HL-60 (cell line): ENCODE measurements at regions not wholly inside any gene's neighbourhood (a gene's known extent, or its start where the extent isn't known, plus 50 kb on each side); places are given as distances from the start of the nearest gene placed in this dataset.

Experiments used
- DNase-seq, 2 experiments: peaks; one replicate each; pipeline ENCODE4 v3.0.0-alpha.2; 2010 to 2020; ENCODE audit warnings: low read depth in 1 of 2, low spot score in 1 of 2
- H3K27ac ChIP-seq: fragments of 250-450 bp; sonication (Bioruptor Pico); replicated peaks from 2 replicates; pipeline ENCODE4 v1.5.1; 2020; ENCODE audit warnings: mild to moderate bottlenecking, moderate library complexity
- H3K27me3 ChIP-seq: fragments of 250-450 bp; sonication (Bioruptor Pico); 2 replicates; pipeline ENCODE4 v1.5.1; 2021; ENCODE audit warnings: mild to moderate bottlenecking, moderate library complexity; ENCODE audit not compliant: insufficient read depth, poor library complexity, severe bottlenecking
- H3K4me3 ChIP-seq: replicated peaks from 2 replicates; pipeline ENCODE4 v1.5.1; 2011; ENCODE audit warnings: mild to moderate bottlenecking, control low read depth, low read length; ENCODE audit not compliant: insufficient read depth
- CTCF ChIP-seq: IDR thresholded peaks from one replicate; pipeline ENCODE4 v1.5.1; 2011; ENCODE audit warnings: low read length, control low read depth, inconsistent platforms; ENCODE audit not compliant: insufficient read depth
- GABPA ChIP-seq: IDR thresholded peaks from 2 replicates; pipeline ENCODE4 v1.6.1; 2012; ENCODE audit warnings: low read depth
- POLR2AphosphoS5 ChIP-seq: IDR thresholded peaks from 2 replicates; pipeline ENCODE4 v1.6.1; 2012; ENCODE audit warnings: low read depth
- SPI1 ChIP-seq: IDR thresholded peaks from 2 replicates; pipeline ENCODE4 v1.6.1; 2012; ENCODE audit warnings: low read depth, mild to moderate bottlenecking, borderline replicate concordance
- TF ChIP-seq, protein P1 (sequence below): IDR thresholded peaks from 2 replicates; pipeline ENCODE4 v1.6.1; 2012; ENCODE audit warnings: low read depth; ENCODE audit not compliant: insufficient replicate concordance

DNA sequence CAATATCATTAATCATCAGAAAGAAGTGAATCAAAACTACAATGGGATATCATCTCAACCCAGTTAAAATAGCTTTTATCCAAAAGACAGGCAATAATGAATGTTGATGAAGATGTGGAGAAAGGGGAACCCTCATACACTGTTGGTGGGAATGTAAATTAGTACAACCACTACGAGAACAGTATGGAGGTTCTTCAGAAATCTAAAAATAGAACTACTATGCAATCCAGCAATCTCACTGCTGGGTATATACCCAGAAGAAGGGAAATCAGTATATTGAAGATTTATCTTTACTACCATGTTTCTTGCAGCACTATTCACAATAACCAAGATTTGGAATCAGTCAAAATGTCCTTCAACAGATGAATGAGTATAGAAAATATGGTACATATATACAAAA, 189.8 kb downstream of the HHIPL2 start:
- no peak overlapping the region for H3K4me3 ChIP-seq
- no peak for DNase-seq
- no peak overlapping the region for H3K27ac ChIP-seq
- TF ChIP-seq CTCF: no peak
- no peak for TF ChIP-seq SPI1
- TF ChIP-seq GABPA: no peak
- TF ChIP-seq, protein P1, sequence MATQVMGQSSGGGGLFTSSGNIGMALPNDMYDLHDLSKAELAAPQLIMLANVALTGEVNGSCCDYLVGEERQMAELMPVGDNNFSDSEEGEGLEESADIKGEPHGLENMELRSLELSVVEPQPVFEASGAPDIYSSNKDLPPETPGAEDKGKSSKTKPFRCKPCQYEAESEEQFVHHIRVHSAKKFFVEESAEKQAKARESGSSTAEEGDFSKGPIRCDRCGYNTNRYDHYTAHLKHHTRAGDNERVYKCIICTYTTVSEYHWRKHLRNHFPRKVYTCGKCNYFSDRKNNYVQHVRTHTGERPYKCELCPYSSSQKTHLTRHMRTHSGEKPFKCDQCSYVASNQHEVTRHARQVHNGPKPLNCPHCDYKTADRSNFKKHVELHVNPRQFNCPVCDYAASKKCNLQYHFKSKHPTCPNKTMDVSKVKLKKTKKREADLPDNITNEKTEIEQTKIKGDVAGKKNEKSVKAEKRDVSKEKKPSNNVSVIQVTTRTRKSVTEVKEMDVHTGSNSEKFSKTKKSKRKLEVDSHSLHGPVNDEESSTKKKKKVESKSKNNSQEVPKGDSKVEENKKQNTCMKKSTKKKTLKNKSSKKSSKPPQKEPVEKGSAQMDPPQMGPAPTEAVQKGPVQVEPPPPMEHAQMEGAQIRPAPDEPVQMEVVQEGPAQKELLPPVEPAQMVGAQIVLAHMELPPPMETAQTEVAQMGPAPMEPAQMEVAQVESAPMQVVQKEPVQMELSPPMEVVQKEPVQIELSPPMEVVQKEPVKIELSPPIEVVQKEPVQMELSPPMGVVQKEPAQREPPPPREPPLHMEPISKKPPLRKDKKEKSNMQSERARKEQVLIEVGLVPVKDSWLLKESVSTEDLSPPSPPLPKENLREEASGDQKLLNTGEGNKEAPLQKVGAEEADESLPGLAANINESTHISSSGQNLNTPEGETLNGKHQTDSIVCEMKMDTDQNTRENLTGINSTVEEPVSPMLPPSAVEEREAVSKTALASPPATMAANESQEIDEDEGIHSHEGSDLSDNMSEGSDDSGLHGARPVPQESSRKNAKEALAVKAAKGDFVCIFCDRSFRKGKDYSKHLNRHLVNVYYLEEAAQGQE: no peak
- TF ChIP-seq POLR2AphosphoS5: no peak
- H3K27me3 ChIP-seq: no peaks in the 10 kb centered on the region

- no peak for DNase-seq
- no peaks in the 10 kb centered on the region for H3K27me3 ChIP-seq
Observed at GRCh38 chr1:222357252-222357651, 190.7 kb downstream of the HHIPL2 start.

GRCh38 chr1:222347627-222348026, 200.3 kb downstream of the HHIPL2 start:
- Histone ChIP-seq H3K27me3 (peaks cover 8% of the 10 kb centered on the region), H3K4me3 (no peak overlapping the region), H3K27ac (no peak overlapping the region)
- DNase-seq: no peak
- TF ChIP-seq GABPA (no peak), POLR2AphosphoS5 (no peak), CTCF (no peak), SPI1 (no peak)
- TF ChIP-seq, protein P1: no peak

More at GRCh38 chr1:222357252-222357651, 190.7 kb downstream of the HHIPL2 start:
- TF ChIP-seq GABPA: no peak
- H3K4me3 ChIP-seq: no peak overlapping the region
- H3K27ac ChIP-seq: no peak overlapping the region

GRCh38 chr1:222346955-222347354, 200.9 kb downstream of the HHIPL2 start:
- peaks cover 8% of the 10 kb centered on the region for H3K27me3 ChIP-seq
- H3K4me3 ChIP-seq: no peak overlapping the region
- no peak for TF ChIP-seq POLR2AphosphoS5
- TF ChIP-seq GABPA: no peak
- TF ChIP-seq, protein P1: no peak
- no peak for TF ChIP-seq CTCF
- TF ChIP-seq SPI1: no peak
- H3K27ac ChIP-seq: no peak overlapping the region
- no peak for DNase-seq
